Occipital lobe (tissue), 1 donor: ENCODE measurements at regions not wholly inside any gene's neighbourhood (a gene's known extent, or its start where the extent isn't known, plus 50 kb on each side); places are given as distances from the start of the nearest gene placed in this dataset.

ENCODE experiments used
- DNase-seq: peaks from one replicate; lab custom pipeline; 2025; lab: John Stamatoyannopoulos, UW

DNA sequence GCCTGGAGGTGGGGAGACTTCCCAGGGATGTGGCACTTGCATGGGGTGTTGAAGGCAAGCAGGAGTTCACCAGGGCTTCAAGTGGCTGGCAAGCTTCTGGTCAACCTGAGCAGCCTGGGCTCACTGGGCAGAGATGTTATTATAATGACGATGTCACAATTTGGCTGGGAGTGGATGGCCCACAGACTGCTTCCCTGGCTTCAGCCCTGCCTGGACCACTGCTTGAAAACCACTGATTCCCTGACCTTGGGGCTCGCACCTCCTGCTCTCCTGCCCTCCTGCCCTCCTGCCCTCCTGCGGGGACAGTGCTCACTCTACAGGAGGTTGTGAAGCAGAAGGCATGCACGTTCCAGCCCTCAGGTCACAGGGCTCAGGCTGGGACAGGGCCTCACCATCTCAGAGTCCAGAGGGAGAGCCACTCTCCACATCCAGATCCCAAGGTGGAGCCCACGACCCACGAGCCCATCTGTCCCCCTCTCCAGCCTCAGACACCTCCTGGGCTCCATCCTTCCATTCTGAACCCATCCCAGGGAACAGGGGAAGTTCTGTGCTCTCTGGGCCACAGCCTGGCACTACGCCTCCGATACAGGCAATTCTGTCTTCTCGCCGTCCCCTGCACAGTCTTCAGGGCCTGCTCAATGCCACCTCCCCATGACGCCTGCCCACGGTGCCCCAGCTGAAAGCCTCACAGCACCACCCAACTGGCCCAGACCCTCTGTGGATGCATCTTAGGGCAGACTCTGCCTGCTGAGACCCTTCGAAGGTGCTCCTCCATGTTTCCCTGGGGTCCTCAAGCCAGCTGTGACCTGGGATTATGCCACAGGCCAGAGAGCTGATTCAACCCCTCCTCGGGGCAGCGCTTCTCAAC is 241.6 kb upstream of the RAB6C start:
- no peak for DNase-seq

- DNase-seq, result no peak
Measured at GRCh38 chr2:129738799-129739198, 240.7 kb upstream of the RAB6C start.

DNA sequence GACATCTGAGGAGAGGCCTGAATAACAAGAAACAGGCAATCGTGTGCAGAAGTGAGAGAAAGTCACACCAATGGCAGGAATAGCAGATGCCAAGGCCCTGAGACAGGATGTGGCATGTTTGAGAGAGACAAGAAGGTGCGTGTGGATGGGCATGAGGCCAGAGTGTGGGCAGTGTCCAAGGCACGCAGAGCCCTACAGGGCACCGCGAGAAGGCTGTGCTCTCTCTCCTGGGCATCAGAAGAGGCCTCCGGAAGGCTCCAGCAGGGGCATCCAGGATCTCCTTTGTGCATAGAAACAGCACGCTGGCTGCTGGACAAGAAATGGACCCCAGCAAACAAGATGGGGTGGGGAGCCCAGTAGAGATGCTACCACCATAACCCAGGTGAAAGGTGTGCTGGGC is 239.0 kb upstream of the RAB6C start:
- no peak for DNase-seq

GRCh38 chr2:129741165-129741564 is 238.3 kb upstream of the RAB6C start:
- DNase-seq, result no peak

DNA sequence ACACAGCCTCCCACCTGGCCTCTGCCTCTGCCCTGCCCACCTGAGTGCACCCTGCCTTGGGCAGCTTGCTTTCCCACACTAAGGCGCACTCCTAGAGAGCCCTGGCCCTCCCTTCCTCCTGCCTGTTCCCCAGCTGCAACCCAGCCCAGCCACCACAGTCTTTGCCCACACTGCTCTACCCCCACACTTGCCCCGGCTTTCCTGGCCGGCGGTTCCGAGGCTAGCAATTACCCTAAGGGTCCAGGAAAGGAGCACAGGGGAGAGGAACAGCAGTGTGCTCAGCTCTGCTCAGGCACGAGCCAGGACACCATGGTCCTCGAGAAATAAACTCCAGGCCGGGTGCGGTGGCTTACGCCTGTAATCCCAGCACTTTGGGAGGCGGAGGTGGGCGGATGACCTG is 237.8 kb upstream of the RAB6C start:
- no peak for DNase-seq

DNA sequence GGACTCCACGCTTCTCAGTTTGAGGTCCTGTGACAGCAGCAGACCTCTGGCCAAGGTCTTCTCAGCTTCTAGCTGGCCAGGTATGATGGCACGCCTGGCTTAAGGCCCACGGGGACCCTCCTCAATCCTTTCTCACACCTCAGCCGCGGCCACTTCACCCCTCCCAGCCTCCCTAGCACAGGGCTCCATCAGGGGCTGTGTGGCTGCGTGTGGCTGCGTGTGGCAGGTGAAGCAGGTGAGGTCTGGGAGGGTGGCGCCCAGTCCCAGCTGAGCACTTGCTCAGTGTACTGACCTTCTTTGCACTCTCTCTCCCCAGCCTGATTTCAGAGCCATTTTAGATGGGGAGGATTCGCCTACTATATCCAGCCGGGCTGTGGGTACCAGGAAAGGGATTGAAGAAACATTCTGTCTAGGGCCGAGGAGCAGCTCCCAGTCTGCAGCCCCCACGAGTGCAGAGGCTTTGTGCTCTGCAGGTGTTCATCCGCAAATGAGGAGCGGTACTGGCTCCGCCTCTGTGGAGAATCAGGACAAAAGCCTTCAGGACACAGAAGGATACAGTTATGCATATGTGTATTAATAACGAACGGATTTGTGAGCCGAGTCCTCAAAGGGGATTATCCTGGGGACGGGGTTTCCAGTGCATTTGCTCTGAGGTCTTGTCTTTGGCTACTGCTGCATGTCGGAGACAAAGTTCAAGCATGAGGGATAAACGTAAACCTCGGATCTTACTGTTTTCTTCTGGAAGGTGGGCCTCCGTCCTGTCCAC is 236.9 kb upstream of the RAB6C start:
- DNase-seq, result no peak

DNA sequence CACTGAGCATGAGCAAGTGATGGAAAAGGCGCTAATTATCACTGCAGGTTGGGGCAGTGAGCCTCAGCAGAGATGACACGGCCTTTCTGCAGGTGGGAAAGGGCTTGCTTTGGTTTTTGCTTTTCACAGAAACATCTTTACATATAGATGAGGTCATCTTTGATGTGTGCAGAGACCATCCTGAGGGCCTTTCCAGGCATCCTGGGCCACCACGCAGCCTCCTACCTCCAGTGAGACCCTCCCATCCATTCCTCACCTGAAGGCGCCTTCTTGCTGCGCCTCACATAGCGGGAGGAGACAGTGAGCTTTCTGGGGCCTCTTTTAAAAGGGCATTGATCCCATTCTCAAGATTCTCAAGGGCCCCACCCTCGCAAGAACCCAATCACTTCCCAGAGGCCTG is 235.3 kb upstream of the RAB6C start:
- no peak for DNase-seq

GRCh38 chr2:129744649-129745048 is 234.8 kb upstream of the RAB6C start:
- DNase-seq, result no peak

DNA sequence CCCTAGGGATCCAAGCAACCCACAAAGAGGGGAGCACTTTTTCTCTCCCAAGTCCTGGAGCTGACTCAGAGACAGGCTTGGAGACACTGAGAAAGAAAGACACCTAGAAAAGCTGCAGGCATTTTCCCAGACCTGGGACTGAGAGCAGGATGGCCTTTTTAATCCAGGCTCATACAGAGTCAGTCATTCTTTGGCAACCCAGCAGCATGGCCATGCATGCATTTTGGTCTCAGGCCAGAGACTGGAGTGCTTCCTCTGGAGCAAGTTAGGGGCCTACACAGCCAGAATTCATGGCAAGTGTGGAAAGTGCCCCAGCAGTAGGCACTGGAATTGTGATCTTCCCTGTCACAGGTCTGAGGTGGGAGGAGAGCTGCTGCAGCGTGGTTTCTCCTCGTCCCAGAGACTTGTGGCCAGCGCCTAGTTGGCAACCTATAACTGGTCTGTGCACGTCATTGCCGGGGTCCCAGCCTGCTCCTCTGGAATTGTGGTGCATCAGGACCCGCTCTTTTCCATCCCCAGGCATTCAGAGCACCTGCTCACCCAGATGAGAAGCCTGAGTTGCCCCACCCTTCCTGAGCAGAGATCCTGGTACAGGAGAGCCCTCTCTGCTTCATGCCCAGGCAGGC is 231.9 kb upstream of the RAB6C start:
- no peak for DNase-seq

GRCh38 chr2:129748250-129748649 is 231.2 kb upstream of the RAB6C start:
- no peak for DNase-seq

DNA sequence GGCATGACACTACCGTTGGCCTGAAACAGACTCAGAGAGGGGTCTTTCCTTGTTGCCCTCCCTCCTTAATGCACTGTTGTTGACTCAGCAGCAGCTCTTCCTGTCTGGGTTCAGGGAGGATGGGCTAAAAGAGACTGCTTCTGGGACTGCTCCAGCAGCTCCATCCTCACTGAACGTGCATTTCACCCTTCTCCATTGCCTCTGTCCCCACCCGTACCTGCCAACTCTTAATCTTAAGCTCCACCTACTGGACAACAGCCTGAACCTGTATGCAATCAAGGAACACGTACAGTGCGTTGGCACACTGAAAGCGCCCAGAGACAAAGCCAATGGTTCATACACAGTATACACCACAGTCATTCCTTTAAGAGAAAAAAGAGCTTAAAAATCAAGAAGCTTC is 230.8 kb upstream of the RAB6C start:
- DNase-seq, result no peak

DNA sequence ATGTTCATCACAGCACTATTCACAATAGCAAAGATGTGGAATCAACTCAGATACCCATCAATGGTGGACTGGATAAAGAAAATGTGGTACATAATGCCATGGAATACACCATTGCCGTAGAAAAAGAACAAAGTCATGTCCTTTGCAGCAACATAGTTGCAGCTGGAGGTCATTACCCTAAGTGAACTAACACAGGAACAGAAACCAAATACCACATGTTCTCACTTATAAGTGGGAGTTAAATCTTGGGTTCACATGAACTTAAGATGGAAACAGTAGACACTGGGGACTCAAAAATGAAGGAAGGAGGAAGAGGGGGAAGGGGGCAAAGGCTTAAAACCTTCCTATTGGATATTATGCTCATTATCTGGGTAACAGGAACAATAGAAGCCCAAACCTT is 228.1 kb upstream of the RAB6C start:
- DNase-seq, result no peak

DNA sequence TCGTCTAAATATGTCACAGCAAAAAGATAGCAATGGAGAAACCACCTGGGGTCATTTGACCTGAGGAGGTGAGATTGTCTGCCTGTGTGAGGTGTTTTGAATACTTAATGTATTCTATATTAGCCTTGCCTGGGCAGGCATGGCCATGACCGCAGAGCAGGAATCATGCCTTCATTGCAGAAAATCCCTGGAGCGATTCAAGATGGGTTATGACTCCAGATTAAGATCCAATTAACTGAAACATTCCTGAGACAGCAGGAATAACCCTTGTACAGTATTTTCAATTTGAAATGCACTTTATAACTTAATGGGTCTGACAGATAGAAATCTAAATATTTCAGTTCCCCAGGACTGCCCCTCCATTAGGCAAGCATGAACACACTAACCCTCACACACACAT is 227.3 kb upstream of the RAB6C start:
- no peak for DNase-seq

GRCh38 chr2:129752686-129753085 is 226.8 kb upstream of the RAB6C start:
- DNase-seq, result no peak

DNA sequence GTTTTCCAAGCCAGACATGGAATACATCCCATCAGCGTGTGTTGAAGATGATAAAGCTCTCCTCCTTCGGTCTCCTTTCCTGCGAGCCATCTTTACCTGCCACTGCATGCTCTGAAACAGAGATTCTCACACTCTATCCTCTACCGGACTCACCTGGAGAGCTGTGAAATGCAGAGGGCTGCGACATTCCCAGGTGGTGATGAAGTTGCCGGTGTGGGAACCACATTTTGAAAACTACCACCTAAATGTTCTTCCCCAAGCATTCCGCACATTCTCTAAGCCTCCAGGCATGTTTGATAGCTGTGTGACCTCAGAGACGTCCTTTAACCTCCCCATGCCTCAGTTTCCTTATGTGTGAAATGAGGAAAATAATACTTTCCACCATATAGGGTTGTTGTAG is 226.2 kb upstream of the RAB6C start:
- DNase-seq, result no peak

- no peak for DNase-seq
Measured at GRCh38 chr2:129754421-129754820, 225.0 kb upstream of the RAB6C start.

- no peak for DNase-seq
Measured at GRCh38 chr2:129754831-129755230, 224.6 kb upstream of the RAB6C start.

GRCh38 chr2:129755786-129756185 is 223.7 kb upstream of the RAB6C start:
- DNase-seq, result no peak

- DNase-seq, result no peak
Measured at GRCh38 chr2:129756276-129756675, 223.2 kb upstream of the RAB6C start.

GRCh38 chr2:129757366-129757914 is 222.0 kb upstream of the RAB6C start:
- DNase-seq, result no peak

DNA sequence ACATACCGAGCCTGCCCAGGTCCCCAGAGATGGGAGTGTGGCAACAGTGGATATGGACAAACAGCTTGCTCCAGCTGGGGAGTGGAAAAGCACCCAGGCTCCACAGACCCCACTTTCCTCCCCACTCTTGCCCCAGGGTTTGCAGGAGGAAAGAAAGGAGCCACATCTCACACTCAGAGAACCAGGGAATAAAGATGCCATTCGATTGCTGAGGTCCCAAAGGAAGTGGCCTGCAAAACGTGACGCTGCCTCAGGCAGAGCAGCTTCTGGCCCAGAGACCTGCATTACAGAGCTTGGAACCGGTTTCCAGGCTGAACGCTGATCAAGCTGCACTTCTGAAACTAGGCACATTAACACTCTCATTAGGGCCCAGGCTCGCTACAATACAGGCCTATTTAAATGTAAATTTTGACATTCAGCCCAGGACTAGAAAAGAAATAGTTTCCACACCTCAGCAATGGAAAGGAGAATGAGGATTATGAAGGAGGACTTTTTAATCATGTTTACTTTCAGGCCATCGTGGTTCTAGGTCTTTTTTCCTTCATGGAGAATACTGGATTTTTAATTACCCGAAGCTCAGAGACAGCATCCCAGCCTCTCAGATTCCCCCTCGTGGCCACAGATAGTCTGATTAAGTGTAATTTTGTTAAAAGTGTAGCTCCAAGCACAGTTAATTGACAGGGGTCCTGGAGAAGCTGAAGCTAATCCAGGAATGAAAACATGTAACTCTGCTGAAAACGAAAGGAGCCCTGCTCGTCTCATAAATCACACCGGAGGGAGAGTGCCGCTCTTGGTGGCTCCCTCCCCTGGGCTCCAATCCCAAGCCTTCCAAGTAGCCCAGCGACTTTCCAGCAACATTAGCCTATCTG is 221.3 kb upstream of the RAB6C start:
- no peak for DNase-seq
